OCI-LY1 (cell line): ENCODE measurements at regions not wholly inside any gene's neighbourhood (a gene's known extent, or its start where the extent isn't known, plus 50 kb on each side); places are given as distances from the start of the nearest gene placed in this dataset.

ENCODE experiments used
- H2AFZ ChIP-seq: fragments of 200-600 bp; sonication (generic), shearing (Covaris generic); 2 replicates; pipeline ENCODE4 v1.6.0; 2014; ENCODE audit warnings: antibody characterized with exemption, mild to moderate bottlenecking, low read length
- H3F3A ChIP-seq: fragments of 200-600 bp; sonication (generic), shearing (Covaris generic); 2 replicates; pipeline ENCODE4 v1.6.0; 2014; ENCODE audit warnings: mild to moderate bottlenecking, antibody characterized with exemption, low read length, moderate library complexity; ENCODE audit not compliant: insufficient read depth
- H3K27ac ChIP-seq: fragments of 200-600 bp; sonication (generic); 2 replicates; pipeline ENCODE4 v1.5.1; 2014; ENCODE audit warnings: low read length, mixed run types, mild to moderate bottlenecking, low read depth; ENCODE audit not compliant: poor library complexity, severe bottlenecking
- H3K27me3 ChIP-seq: fragments of 200-600 bp; sonication (generic); 2 replicates; pipeline ENCODE4 v1.6.0; 2014; ENCODE audit warnings: antibody characterized with exemption, mild to moderate bottlenecking, low read length, moderate library complexity; ENCODE audit not compliant: insufficient read depth
- H3K36me3 ChIP-seq: fragments of 200-600 bp; sonication (generic); 2 replicates; pipeline ENCODE4 v1.6.1; 2014; ENCODE audit warnings: mild to moderate bottlenecking, antibody characterized with exemption, low read length, moderate library complexity, mixed read lengths; ENCODE audit not compliant: insufficient read depth
- H3K4me1 ChIP-seq: fragments of 200-600 bp; sonication (generic); 2 replicates; pipeline ENCODE4 v1.5.1; 2014; ENCODE audit warnings: mild to moderate bottlenecking, low read length, moderate library complexity; ENCODE audit not compliant: insufficient read depth, severe bottlenecking
- H3K4me2 ChIP-seq: fragments of 200-600 bp; sonication (generic), shearing (Covaris generic); 2 replicates; pipeline ENCODE4 v1.6.1; 2014; ENCODE audit warnings: low read length
- H3K4me3 ChIP-seq: fragments of 200-600 bp; sonication (generic); 2 replicates; pipeline ENCODE4 v1.5.1; 2014; ENCODE audit warnings: low read length, low read depth, mild to moderate bottlenecking, mixed read lengths; ENCODE audit not compliant: poor library complexity, severe bottlenecking
- H3K79me2 ChIP-seq: fragments of 200-600 bp; shearing (Covaris generic); 2 replicates; pipeline ENCODE4 v1.6.1; 2016; ENCODE audit warnings: mixed run types, low read length, mixed read lengths; ENCODE audit not compliant: insufficient read depth
- H3K9ac ChIP-seq: fragments of 200-600 bp; sonication (generic), shearing (Covaris generic); 2 replicates; pipeline ENCODE4 v1.6.1; 2014; ENCODE audit warnings: mild to moderate bottlenecking, low read length, mixed read lengths
- H3K9me2 ChIP-seq: fragments of 200-600 bp; sonication (generic), shearing (Covaris generic); 2 replicates; pipeline ENCODE4 v1.6.1; 2014; ENCODE audit warnings: low read depth, mild to moderate bottlenecking, low read length, mixed read lengths
- H3K9me3 ChIP-seq: fragments of 200-600 bp; shearing (Covaris generic); 2 replicates; pipeline ENCODE4 v1.6.1; 2014; ENCODE audit warnings: low read length, mixed read lengths
- H4K20me1 ChIP-seq: fragments of 200-600 bp; sonication (generic), shearing (Covaris generic); 2 replicates; pipeline ENCODE4 v1.6.0; 2016; ENCODE audit warnings: mild to moderate bottlenecking, low read length; ENCODE audit not compliant: insufficient read depth
- EZH2 ChIP-seq: fragments of 200-600 bp; sonication (generic), shearing (Covaris generic); IDR thresholded peaks from 2 replicates; pipeline ENCODE4 v1.8.0; 2017; ENCODE audit warnings: borderline replicate concordance, mixed run types, mild to moderate bottlenecking, antibody characterized with exemption, low read length, moderate library complexity, mixed read lengths
- TF ChIP-seq, protein P1 (sequence below): fragments of 200-600 bp; sonication (generic), shearing (Covaris generic); IDR thresholded peaks from 2 replicates; pipeline ENCODE4 v1.5.1; 2017; ENCODE audit warnings: mild to moderate bottlenecking, antibody characterized with exemption, low read length, moderate library complexity, mixed read lengths

DNA sequence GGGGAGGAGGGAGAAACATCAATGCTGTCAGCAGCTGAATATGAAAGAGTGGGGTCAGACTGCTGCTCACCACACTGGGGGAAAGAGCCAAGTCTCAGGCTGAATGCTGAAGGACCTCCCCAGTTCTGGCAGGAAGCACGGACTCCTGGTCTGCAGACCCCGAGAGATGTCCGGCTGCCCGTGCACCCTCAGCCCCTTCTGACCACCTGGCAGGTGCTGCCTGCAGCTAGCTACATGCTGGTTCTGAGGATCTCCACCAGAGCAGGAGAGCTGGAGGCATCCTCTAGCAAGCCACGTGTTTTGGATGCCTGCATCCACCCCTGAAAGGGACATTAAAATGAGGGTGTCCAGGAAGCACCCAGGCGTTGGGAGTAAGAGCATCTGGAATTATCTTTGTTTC lies 74.2 kb downstream of the HTR5A start:
- TF ChIP-seq, protein P1, sequence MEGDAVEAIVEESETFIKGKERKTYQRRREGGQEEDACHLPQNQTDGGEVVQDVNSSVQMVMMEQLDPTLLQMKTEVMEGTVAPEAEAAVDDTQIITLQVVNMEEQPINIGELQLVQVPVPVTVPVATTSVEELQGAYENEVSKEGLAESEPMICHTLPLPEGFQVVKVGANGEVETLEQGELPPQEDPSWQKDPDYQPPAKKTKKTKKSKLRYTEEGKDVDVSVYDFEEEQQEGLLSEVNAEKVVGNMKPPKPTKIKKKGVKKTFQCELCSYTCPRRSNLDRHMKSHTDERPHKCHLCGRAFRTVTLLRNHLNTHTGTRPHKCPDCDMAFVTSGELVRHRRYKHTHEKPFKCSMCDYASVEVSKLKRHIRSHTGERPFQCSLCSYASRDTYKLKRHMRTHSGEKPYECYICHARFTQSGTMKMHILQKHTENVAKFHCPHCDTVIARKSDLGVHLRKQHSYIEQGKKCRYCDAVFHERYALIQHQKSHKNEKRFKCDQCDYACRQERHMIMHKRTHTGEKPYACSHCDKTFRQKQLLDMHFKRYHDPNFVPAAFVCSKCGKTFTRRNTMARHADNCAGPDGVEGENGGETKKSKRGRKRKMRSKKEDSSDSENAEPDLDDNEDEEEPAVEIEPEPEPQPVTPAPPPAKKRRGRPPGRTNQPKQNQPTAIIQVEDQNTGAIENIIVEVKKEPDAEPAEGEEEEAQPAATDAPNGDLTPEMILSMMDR: no peak
- no peak for TF ChIP-seq EZH2
- peaks cover 4% of the 10 kb centered on the region; the same call in 1 of the 2 replicates for H3K27me3 ChIP-seq

GRCh38 chr7:155145477-155146255 lies 75.5 kb downstream of the HTR5A start:
- TF ChIP-seq, protein P1: no peak
- no peak for TF ChIP-seq EZH2
- Histone ChIP-seq H4K20me1 (no peaks in the 10 kb centered on the region), H3K79me2 (no peaks in the 10 kb centered on the region)

More for the DNA sequence above, 74.2 kb downstream of the HTR5A start:
- H3K27ac ChIP-seq: no peak overlapping the region
- no peaks in the 10 kb centered on the region for H3K9me3 ChIP-seq
- no peaks in the 10 kb centered on the region for H3K36me3 ChIP-seq
- H3K9me2 ChIP-seq: no peaks in the 10 kb centered on the region
- no peak overlapping the region for H2AFZ ChIP-seq
- H3K4me3 ChIP-seq: no peak overlapping the region
- H3K79me2 ChIP-seq: no peaks in the 10 kb centered on the region
- no peaks in the 10 kb centered on the region for H4K20me1 ChIP-seq
- H3K4me1 ChIP-seq: no peaks in the 10 kb centered on the region
- H3K9ac ChIP-seq: no peak overlapping the region
- no peak overlapping the region for H3K4me2 ChIP-seq
- no peaks in the 10 kb centered on the region for H3F3A ChIP-seq

GRCh38 chr7:155147172-155147571 lies 77.0 kb downstream of the HTR5A start:
- Histone ChIP-seq H3K9ac (no peak overlapping the region), H2AFZ (no peak overlapping the region), H3K4me3 (no peak overlapping the region), H3K27ac (no peak overlapping the region), H4K20me1 (no peaks in the 10 kb centered on the region), H3F3A (no peaks in the 10 kb centered on the region), H3K9me2 (no peaks in the 10 kb centered on the region), H3K36me3 (no peaks in the 10 kb centered on the region), H3K27me3 (peaks cover 4% of the 10 kb centered on the region; the same call in 1 of the 2 replicates), H3K4me2 (no peak overlapping the region), H3K9me3 (no peaks in the 10 kb centered on the region), H3K4me1 (no peaks in the 10 kb centered on the region), H3K79me2 (no peaks in the 10 kb centered on the region)
- TF ChIP-seq, protein P1: no peak
- TF ChIP-seq EZH2: no peak

More at GRCh38 chr7:155145477-155146255, 75.5 kb downstream of the HTR5A start:
- Histone ChIP-seq H3K4me2 (no peak overlapping the region), H3K4me3 (no peak overlapping the region), H2AFZ (no peak overlapping the region), H3K27ac (no peak overlapping the region), H3K9me3 (no peaks in the 10 kb centered on the region), H3K9ac (no peak overlapping the region), H3F3A (no peaks in the 10 kb centered on the region), H3K9me2 (no peaks in the 10 kb centered on the region), H3K4me1 (no peaks in the 10 kb centered on the region), H3K27me3 (peaks cover 4% of the 10 kb centered on the region; the same call in 1 of the 2 replicates), H3K36me3 (no peaks in the 10 kb centered on the region)
